Spleen (tissue), 7 donors: ENCODE measurements at regions not wholly inside any gene's neighbourhood (a gene's known extent, or its start where the extent isn't known, plus 50 kb on each side); places are given as distances from the start of the nearest gene placed in this dataset.

ENCODE experiments used
- CTCF ChIP-seq, 11 experiments: fragments of 200-600 bp in 7 of 11; fragments of 450-650 bp in 4 of 11; sonication (generic) in 4 of 11; IDR thresholded peaks in 8 of 11; conservative IDR thresholded peaks in 3 of 11; 1 replicate in 7 of 11; 2 replicates in 4 of 11; pipeline versions ENCODE4 v1.4.0 to v1.8.0; 2016 to 2021; ENCODE audit warnings: antibody characterized with exemption in 11 of 11, inconsistent platforms in 4 of 11, mild to moderate bottlenecking in 1 of 11
- POLR2A ChIP-seq, 3 donors: fragments of 450-650 bp; IDR thresholded peaks; one replicate each; pipeline ENCODE4 v1.5.1; 2017; ENCODE audit warnings: antibody characterized with exemption in 3 of 3, mild to moderate bottlenecking in 1 of 3
- POLR2AphosphoS5 ChIP-seq, 3 donors: sonication (generic); formaldehyde crosslinking; IDR thresholded peaks; one replicate each; pipeline ENCODE4 v1.5.1; 2017; ENCODE audit warnings: antibody characterized with exemption in 3 of 3
- donor health status: DM: no; HTN: no; CAD: no; lungs with moderate emphysema.
- donor health status: DM: no; HTN: no; CAD: no.
- donor health status: DM: no; HTN: no; CAD: no.

GRCh38 chr13:73672492-73672891, 461.7 kb downstream of the KLF12 start:
- TF ChIP-seq CTCF (IDR thresholded peaks at IDR 0.05 in 8 of 11, conservative IDR thresholded peaks at IDR 0.05 in 3 of 11) (no peak), POLR2A (IDR thresholded peaks at IDR 0.05) (no peak), POLR2AphosphoS5 (IDR thresholded peaks at IDR 0.05) (no peak)
